Panc1 (cell line): ENCODE measurements at regions not wholly inside any gene's neighbourhood (a gene's known extent, or its start where the extent isn't known, plus 50 kb on each side); places are given as distances from the start of the nearest gene placed in this dataset.

Experiments used
- ATAC-seq: fragments of 200-7000 bp; cut with Tn5 transposase; 2 replicates; pipeline ENCODE4 v1.9.1; 2020; ENCODE audit warnings: mild to moderate bottlenecking, moderate library complexity
- BruUV-seq: library from RNA; stranded (reverse); fragments of 400-500 nt; replicated peaks from 2 replicates; lab custom pipeline; 2021; lab: Mats Ljungman, UMichigan
- CTCF ChIA-PET: fragments of 300-600 bp; sonication (Branson Sonifier 250); formaldehyde crosslinking; loops from one replicate; lab custom pipeline; 2022; ENCODE audit warnings: antibody characterized with exemption; lab: Charles Lee
- POLR2A ChIA-PET: fragments of 300-600 bp; sonication (Branson Sonifier 250); formaldehyde crosslinking; loops from one replicate; lab custom pipeline; 2022; ENCODE audit warnings: antibody characterized with exemption; lab: Charles Lee
- DNase-seq: peaks from one replicate; pipeline ENCODE4 v3.0.0-alpha.2; 2010; ENCODE audit warnings: low read depth, low spot score
- H3K27ac ChIP-seq: 2 replicates; pipeline ENCODE4 v1.5.1; 2011; ENCODE audit warnings: mild to moderate bottlenecking, low read length, inconsistent platforms
- H3K27me3 ChIP-seq: fragments of 200-500 bp; sonication (Bioruptor generic); 2 replicates; pipeline ENCODE4 v1.6.0; 2014; ENCODE audit warnings: low read length, inconsistent platforms; ENCODE audit not compliant: control insufficient read depth, insufficient read depth
- H3K36me3 ChIP-seq: fragments of 200-500 bp; sonication (Bioruptor generic); 2 replicates; pipeline ENCODE4 v1.5.1; 2014; ENCODE audit warnings: inconsistent platforms, mild to moderate bottlenecking, low read length, moderate library complexity; ENCODE audit not compliant: control insufficient read depth, insufficient read depth
- H3K4me1 ChIP-seq: 2 replicates; pipeline ENCODE4 v1.5.1; 2011; ENCODE audit warnings: inconsistent platforms, mild to moderate bottlenecking, low read length, moderate library complexity; ENCODE audit not compliant: control insufficient read depth, insufficient read depth
- H3K4me3 ChIP-seq, 2 experiments: 2 replicates each; pipeline ENCODE4 v1.5.1; 2011 to 2012; ENCODE audit warnings: low read depth in 2 of 2, low read length in 2 of 2, mild to moderate bottlenecking in 2 of 2, inconsistent platforms in 1 of 2, moderate library complexity in 1 of 2
- H3K9me3 ChIP-seq: fragments of 200-500 bp; sonication (Bioruptor generic); 2 replicates; pipeline ENCODE4 v1.5.1; 2014; ENCODE audit warnings: low read depth, mild to moderate bottlenecking, inconsistent platforms, low read length, moderate library complexity; ENCODE audit not compliant: control insufficient read depth, insufficient read depth
- POLR2AphosphoS5 ChIP-seq: IDR thresholded peaks from 2 replicates; pipeline ENCODE4 v1.6.1; 2012; ENCODE audit warnings: mild to moderate bottlenecking, low read depth, low read length, moderate library complexity
- SIN3A ChIP-seq: IDR thresholded peaks from 2 replicates; pipeline ENCODE4 v1.6.1; 2012; ENCODE audit warnings: low read depth, mild to moderate bottlenecking, low read length, moderate library complexity, borderline replicate concordance; ENCODE audit not compliant: insufficient read depth
- TCF7L2 ChIP-seq: IDR thresholded peaks from 2 replicates; pipeline ENCODE4 v1.6.1; 2011; ENCODE audit warnings: mild to moderate bottlenecking, low read depth, low read length, inconsistent platforms
- in situ Hi-C: cut with HindIII; loops from 2 replicates; pipeline ENCODE4 v1.10.0; 2016; ENCODE audit warnings: low sequenced_read_pairs, low pct_unique_long_range_greater_than_20kb
- intact Hi-C: fragments of 100-400 bp; cut with micrococcal nuclease; formaldehyde crosslinking; loops from one replicate; pipeline ENCODE4 v1.10.0; 2022; ENCODE audit not compliant: unreplicated experiment
- TF ChIP-seq, protein P1 (sequence below): fragments of 450-650 bp; IDR thresholded peaks from 2 replicates; pipeline ENCODE4 v1.5.1; 2017; ENCODE audit warnings: mild to moderate bottlenecking
- TF ChIP-seq, protein P2 (sequence below), 2 experiments: IDR thresholded peaks; 2 replicates each; pipeline ENCODE4 v1.6.1; 2011 to 2012; ENCODE audit warnings: low read depth in 2 of 2, control low read depth in 1 of 2, low read length in 1 of 2, mild to moderate bottlenecking in 1 of 2, moderate library complexity in 1 of 2; ENCODE audit not compliant: insufficient read depth in 1 of 2

- no peaks in the 10 kb centered on the region for H3K4me1 ChIP-seq
- no peaks in the 10 kb centered on the region for H3K36me3 ChIP-seq
- BruUV-seq: no TSS peak
- no peak overlapping the region for H3K4me3 ChIP-seq
- intact Hi-C loops: no loop called here
- no peak for ATAC-seq
- POLR2A ChIA-PET: no interaction called here
- H3K9me3 ChIP-seq: no peaks in the 10 kb centered on the region
- no peak for DNase-seq
- CTCF ChIA-PET: no interaction called here
- H3K27ac ChIP-seq: no peak overlapping the region
- in situ Hi-C loops: no loop called here
- no peak for TF ChIP-seq POLR2AphosphoS5
- no peak for TF ChIP-seq TCF7L2
- TF ChIP-seq SIN3A: no peak
- TF ChIP-seq, protein P1, sequence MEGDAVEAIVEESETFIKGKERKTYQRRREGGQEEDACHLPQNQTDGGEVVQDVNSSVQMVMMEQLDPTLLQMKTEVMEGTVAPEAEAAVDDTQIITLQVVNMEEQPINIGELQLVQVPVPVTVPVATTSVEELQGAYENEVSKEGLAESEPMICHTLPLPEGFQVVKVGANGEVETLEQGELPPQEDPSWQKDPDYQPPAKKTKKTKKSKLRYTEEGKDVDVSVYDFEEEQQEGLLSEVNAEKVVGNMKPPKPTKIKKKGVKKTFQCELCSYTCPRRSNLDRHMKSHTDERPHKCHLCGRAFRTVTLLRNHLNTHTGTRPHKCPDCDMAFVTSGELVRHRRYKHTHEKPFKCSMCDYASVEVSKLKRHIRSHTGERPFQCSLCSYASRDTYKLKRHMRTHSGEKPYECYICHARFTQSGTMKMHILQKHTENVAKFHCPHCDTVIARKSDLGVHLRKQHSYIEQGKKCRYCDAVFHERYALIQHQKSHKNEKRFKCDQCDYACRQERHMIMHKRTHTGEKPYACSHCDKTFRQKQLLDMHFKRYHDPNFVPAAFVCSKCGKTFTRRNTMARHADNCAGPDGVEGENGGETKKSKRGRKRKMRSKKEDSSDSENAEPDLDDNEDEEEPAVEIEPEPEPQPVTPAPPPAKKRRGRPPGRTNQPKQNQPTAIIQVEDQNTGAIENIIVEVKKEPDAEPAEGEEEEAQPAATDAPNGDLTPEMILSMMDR: no peak
- TF ChIP-seq, protein P2, sequence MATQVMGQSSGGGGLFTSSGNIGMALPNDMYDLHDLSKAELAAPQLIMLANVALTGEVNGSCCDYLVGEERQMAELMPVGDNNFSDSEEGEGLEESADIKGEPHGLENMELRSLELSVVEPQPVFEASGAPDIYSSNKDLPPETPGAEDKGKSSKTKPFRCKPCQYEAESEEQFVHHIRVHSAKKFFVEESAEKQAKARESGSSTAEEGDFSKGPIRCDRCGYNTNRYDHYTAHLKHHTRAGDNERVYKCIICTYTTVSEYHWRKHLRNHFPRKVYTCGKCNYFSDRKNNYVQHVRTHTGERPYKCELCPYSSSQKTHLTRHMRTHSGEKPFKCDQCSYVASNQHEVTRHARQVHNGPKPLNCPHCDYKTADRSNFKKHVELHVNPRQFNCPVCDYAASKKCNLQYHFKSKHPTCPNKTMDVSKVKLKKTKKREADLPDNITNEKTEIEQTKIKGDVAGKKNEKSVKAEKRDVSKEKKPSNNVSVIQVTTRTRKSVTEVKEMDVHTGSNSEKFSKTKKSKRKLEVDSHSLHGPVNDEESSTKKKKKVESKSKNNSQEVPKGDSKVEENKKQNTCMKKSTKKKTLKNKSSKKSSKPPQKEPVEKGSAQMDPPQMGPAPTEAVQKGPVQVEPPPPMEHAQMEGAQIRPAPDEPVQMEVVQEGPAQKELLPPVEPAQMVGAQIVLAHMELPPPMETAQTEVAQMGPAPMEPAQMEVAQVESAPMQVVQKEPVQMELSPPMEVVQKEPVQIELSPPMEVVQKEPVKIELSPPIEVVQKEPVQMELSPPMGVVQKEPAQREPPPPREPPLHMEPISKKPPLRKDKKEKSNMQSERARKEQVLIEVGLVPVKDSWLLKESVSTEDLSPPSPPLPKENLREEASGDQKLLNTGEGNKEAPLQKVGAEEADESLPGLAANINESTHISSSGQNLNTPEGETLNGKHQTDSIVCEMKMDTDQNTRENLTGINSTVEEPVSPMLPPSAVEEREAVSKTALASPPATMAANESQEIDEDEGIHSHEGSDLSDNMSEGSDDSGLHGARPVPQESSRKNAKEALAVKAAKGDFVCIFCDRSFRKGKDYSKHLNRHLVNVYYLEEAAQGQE (IDR thresholded peaks at IDR 0.05; ENCODE audit: insufficient read depth in 1 of 2, low read depth in 2 of 2, low read length in 1 of 2): no peak
- no peaks in the 10 kb centered on the region for H3K27me3 ChIP-seq
Measured at GRCh38 chr4:11053601-11054220, 369.1 kb upstream of the CLNK start.

DNA sequence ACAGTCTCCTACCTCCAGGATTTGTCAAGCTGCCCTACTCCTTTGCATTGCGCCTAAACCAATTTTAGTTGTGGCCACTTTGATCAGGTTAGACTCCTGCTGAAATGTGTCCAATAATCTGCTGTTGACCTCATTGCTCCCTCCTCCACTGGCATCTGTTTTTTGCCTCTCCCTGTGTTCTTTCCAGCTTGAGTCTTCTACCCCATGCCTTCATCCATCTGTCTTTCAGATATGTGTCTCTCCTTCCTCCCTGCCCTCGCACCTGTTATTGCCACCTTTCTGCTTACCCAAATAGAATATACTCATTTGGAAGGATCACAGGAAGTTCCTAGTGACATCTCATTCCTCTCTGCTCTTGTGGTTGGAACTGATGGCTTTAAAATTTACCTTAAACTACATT, 366.6 kb upstream of the CLNK start:
- intact Hi-C loops: no loop called here
- TF ChIP-seq, protein P2 (IDR thresholded peaks at IDR 0.05; ENCODE audit: insufficient read depth in 1 of 2, low read depth in 2 of 2, low read length in 1 of 2): no peak
- TF ChIP-seq, protein P1: no peak
- TF ChIP-seq POLR2AphosphoS5 (no peak), SIN3A (no peak), TCF7L2 (no peak)
- Histone ChIP-seq H3K9me3 (no peaks in the 10 kb centered on the region), H3K27me3 (no peaks in the 10 kb centered on the region), H3K4me3 (no peak overlapping the region), H3K27ac (no peak overlapping the region), H3K36me3 (no peaks in the 10 kb centered on the region), H3K4me1 (no peaks in the 10 kb centered on the region)
- ChIA-PET POLR2A (no interaction called here), CTCF (no interaction called here)
- in situ Hi-C loops: no loop called here
- no peak for ATAC-seq
- no peak for DNase-seq
- no TSS peak for BruUV-seq
